ENCODE measurements at regions not wholly inside any gene's neighbourhood (a gene's known extent, or its start where the extent isn't known, plus 50 kb on each side); places are given as distances from the start of the nearest gene placed in this dataset.

DNA sequence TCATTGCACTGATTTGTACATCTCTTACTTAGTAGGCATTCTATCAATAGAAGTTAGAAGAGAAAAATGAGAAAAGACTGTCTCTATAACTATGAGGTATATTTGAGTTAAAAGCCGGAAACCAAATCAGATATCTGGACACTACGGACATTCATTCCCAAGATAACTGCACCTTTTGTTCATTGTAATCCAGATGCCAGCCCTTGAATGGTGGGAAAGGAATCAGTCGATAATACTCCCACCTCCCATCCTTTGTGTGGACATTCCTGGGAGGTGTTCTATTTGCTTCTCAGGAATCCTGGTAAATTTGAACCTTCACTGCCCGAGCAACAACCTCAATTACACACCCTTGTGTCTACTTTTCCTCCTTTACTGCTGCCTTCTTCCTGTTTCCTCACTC lies 225.2 kb downstream of the CHD9NB start:
- Histone ChIP-seq H3K4me3 (ENCODE audit: control insufficient read depth in 2 of 3, extremely low read depth in 1 of 3, insufficient read depth in 2 of 3, low read depth in 1 of 3, low read length in 3 of 3) (no peak overlapping the region), H3K9ac (ENCODE audit: control insufficient read depth, extremely low read depth, insufficient read depth, low read length) (no peak overlapping the region), H3K9me1 (ENCODE audit: control insufficient read depth, extremely low read depth, insufficient read depth, low read length) (no peaks in the 10 kb centered on the region), H3K9me3 (ENCODE audit: control insufficient read depth, low read depth, low read length) (no peaks in the 10 kb centered on the region), H3K4me1 (ENCODE audit: control insufficient read depth, extremely low read depth, insufficient read depth, low read length) (no peaks in the 10 kb centered on the region), H3K4me2 (ENCODE audit: control insufficient read depth, extremely low read depth, insufficient read depth, low read depth, low read length) (no peak overlapping the region), H4K20me1 (ENCODE audit: control insufficient read depth, extremely low read depth, insufficient read depth, low read length) (no peaks in the 10 kb centered on the region), H2AFZ (ENCODE audit: control insufficient read depth, low read length) (no peak overlapping the region), H3K36me3 (ENCODE audit: control insufficient read depth in 2 of 2, extremely low read depth in 1 of 2, insufficient read depth in 2 of 2, low read length in 2 of 2) (no peaks in the 10 kb centered on the region), H3K27ac (ENCODE audit: control insufficient read depth, insufficient read depth, low read length) (no peak overlapping the region), H3K27me3 (ENCODE audit: control insufficient read depth, extremely low read depth, insufficient read depth, low read length) (no peaks in the 10 kb centered on the region), H3K79me2 (ENCODE audit: control insufficient read depth, insufficient read depth, low read length) (no peaks in the 10 kb centered on the region)
- no peak for DNase-seq (ENCODE audit: low read depth, low spot score)
- TF ChIP-seq, protein P1, sequence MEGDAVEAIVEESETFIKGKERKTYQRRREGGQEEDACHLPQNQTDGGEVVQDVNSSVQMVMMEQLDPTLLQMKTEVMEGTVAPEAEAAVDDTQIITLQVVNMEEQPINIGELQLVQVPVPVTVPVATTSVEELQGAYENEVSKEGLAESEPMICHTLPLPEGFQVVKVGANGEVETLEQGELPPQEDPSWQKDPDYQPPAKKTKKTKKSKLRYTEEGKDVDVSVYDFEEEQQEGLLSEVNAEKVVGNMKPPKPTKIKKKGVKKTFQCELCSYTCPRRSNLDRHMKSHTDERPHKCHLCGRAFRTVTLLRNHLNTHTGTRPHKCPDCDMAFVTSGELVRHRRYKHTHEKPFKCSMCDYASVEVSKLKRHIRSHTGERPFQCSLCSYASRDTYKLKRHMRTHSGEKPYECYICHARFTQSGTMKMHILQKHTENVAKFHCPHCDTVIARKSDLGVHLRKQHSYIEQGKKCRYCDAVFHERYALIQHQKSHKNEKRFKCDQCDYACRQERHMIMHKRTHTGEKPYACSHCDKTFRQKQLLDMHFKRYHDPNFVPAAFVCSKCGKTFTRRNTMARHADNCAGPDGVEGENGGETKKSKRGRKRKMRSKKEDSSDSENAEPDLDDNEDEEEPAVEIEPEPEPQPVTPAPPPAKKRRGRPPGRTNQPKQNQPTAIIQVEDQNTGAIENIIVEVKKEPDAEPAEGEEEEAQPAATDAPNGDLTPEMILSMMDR (optimal IDR thresholded peaks at IDR 0.05 in 1 of 3, IDR thresholded peaks at IDR 0.05 in 1 of 3, conservative IDR thresholded peaks at IDR 0.05 in 1 of 3; ENCODE audit: extremely low read depth in 1 of 3, insufficient read depth in 2 of 3, low read length in 3 of 3), result no peak
- no peak for TF ChIP-seq EZH2 (IDR thresholded peaks at IDR 0.05; ENCODE audit: low read length)
- FAIRE-seq, result no peak
- dilution Hi-C loops (cut with MboI; ENCODE audit: extremely low pct_ligation_motif_present, low sequenced_read_pairs), result no loop called here

DNA sequence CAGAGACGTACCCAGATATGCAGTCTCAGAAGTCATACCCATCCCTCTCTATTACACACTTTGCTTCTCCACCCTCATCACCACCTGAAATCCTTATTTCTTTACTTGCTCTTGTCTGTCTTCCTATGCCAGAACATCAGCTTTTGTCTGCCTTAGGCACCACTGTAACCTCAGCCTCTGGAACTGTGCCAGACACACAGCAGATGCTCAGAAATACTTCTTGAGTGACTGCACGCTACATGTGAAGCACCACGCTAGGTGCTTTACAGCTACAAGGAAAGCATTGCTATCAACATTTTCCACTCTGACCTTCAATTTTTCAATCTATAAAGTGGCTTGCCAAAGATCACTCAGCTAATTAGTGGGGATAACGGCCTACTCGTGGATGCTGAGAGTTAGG lies 226.8 kb downstream of the CHD9NB start:
- Histone ChIP-seq H3K79me2 (ENCODE audit: control insufficient read depth, insufficient read depth, low read length) (no peaks in the 10 kb centered on the region), H3K9me1 (ENCODE audit: control insufficient read depth, extremely low read depth, insufficient read depth, low read length) (no peaks in the 10 kb centered on the region), H3K27ac (ENCODE audit: control insufficient read depth, insufficient read depth, low read length) (no peak overlapping the region), H3K4me3 (ENCODE audit: control insufficient read depth in 2 of 3, extremely low read depth in 1 of 3, insufficient read depth in 2 of 3, low read depth in 1 of 3, low read length in 3 of 3) (no peak overlapping the region), H3K9ac (ENCODE audit: control insufficient read depth, extremely low read depth, insufficient read depth, low read length) (no peak overlapping the region), H3K9me3 (ENCODE audit: control insufficient read depth, low read depth, low read length) (no peaks in the 10 kb centered on the region), H2AFZ (ENCODE audit: control insufficient read depth, low read length) (no peak overlapping the region), H4K20me1 (ENCODE audit: control insufficient read depth, extremely low read depth, insufficient read depth, low read length) (no peaks in the 10 kb centered on the region), H3K4me1 (ENCODE audit: control insufficient read depth, extremely low read depth, insufficient read depth, low read length) (no peaks in the 10 kb centered on the region), H3K4me2 (ENCODE audit: control insufficient read depth, extremely low read depth, insufficient read depth, low read depth, low read length) (no peak overlapping the region), H3K27me3 (ENCODE audit: control insufficient read depth, extremely low read depth, insufficient read depth, low read length) (no peaks in the 10 kb centered on the region), H3K36me3 (ENCODE audit: control insufficient read depth in 2 of 2, extremely low read depth in 1 of 2, insufficient read depth in 2 of 2, low read length in 2 of 2) (no peaks in the 10 kb centered on the region)
- TF ChIP-seq, protein P1 (optimal IDR thresholded peaks at IDR 0.05 in 1 of 3, IDR thresholded peaks at IDR 0.05 in 1 of 3, conservative IDR thresholded peaks at IDR 0.05 in 1 of 3; ENCODE audit: extremely low read depth in 1 of 3, insufficient read depth in 2 of 3, low read length in 3 of 3), result no peak
- TF ChIP-seq EZH2 (IDR thresholded peaks at IDR 0.05; ENCODE audit: low read length), result no peak
- DNase-seq (ENCODE audit: low read depth, low spot score) (no peak), FAIRE-seq (no peak)
- dilution Hi-C loops (cut with MboI; ENCODE audit: extremely low pct_ligation_motif_present, low sequenced_read_pairs), result no loop called here

Data from keratinocyte (primary cell).